ENCODE measurements at regions not wholly inside any gene's neighbourhood (a gene's known extent, or its start where the extent isn't known, plus 50 kb on each side); places are given as distances from the start of the nearest gene placed in this dataset.

- no peak for DNase-seq
- H3K27ac ChIP-seq (ENCODE audit: insufficient read depth in 1 of 2, low read depth in 1 of 2, low read length in 2 of 2, poor library complexity in 1 of 2, severe bottlenecking in 2 of 2): no peak overlapping the region
- H3K36me3 ChIP-seq (ENCODE audit: control insufficient read depth in 4 of 4, insufficient read depth in 4 of 4, low read length in 3 of 4): no peaks in the 10 kb centered on the region
- H3K9me3 ChIP-seq (ENCODE audit: control extremely low read depth in 1 of 5, control insufficient read depth in 4 of 5, insufficient read depth in 2 of 5, low read depth in 1 of 5, low read length in 4 of 5): peaks cover 0 to 2% (median 0%) of the 10 kb centered on the region in 5 experiments
- 92% methylated on average over 7 of the region's 12 CpGs for WGBS (ENCODE audit: insufficient coverage)
- no peaks in the 10 kb centered on the region for H3K27me3 ChIP-seq (replicated peaks in 2 of 5; ENCODE audit: control insufficient read depth in 4 of 5, insufficient read depth in 5 of 5, low read length in 4 of 5)
- POLR2A ChIA-PET: no interaction called here
- no peaks in the 10 kb centered on the region for H3K4me1 ChIP-seq (ENCODE audit: control extremely low read depth in 1 of 4, control insufficient read depth in 4 of 4, insufficient read depth in 4 of 4, low read length in 3 of 4)
- H3K4me3 ChIP-seq (ENCODE audit: control insufficient read depth in 1 of 7, extremely low read depth in 1 of 7, insufficient read depth in 4 of 7, low read depth in 2 of 7, low read length in 6 of 7): no peak overlapping the region
- CTCF ChIA-PET: interaction anchor here (2.3 kb wide), 1 partner anchor 10 kb away, joined by 5 read pairs; no protein-coding TSS in a partner anchor
Measured at GRCh38 chr5:133742431-133742988, 130.2 kb upstream of the FSTL4 start.

GRCh38 chr5:133741818-133742355 lies 129.5 kb upstream of the FSTL4 start:
- Histone ChIP-seq H3K9me3 (ENCODE audit: control extremely low read depth in 1 of 5, control insufficient read depth in 4 of 5, insufficient read depth in 2 of 5, low read depth in 1 of 5, low read length in 4 of 5) (peaks cover 0 to 2% (median 0%) of the 10 kb centered on the region in 5 experiments), H3K4me3 (ENCODE audit: control insufficient read depth in 1 of 7, extremely low read depth in 1 of 7, insufficient read depth in 4 of 7, low read depth in 2 of 7, low read length in 6 of 7) (no peak overlapping the region), H3K36me3 (ENCODE audit: control insufficient read depth in 4 of 4, insufficient read depth in 4 of 4, low read length in 3 of 4) (no peaks in the 10 kb centered on the region), H3K4me1 (ENCODE audit: control extremely low read depth in 1 of 4, control insufficient read depth in 4 of 4, insufficient read depth in 4 of 4, low read length in 3 of 4) (no peaks in the 10 kb centered on the region), H3K27ac (ENCODE audit: insufficient read depth in 1 of 2, low read depth in 1 of 2, low read length in 2 of 2, poor library complexity in 1 of 2, severe bottlenecking in 2 of 2) (no peak overlapping the region), H3K27me3 (replicated peaks in 2 of 5; ENCODE audit: control insufficient read depth in 4 of 5, insufficient read depth in 5 of 5, low read length in 4 of 5) (no peaks in the 10 kb centered on the region)
- CTCF ChIA-PET: interaction anchor here (2.3 kb wide), 1 partner anchor 11 kb away, joined by 5 read pairs; no protein-coding TSS in a partner anchor
- WGBS (ENCODE audit: insufficient coverage): 83% methylated on average over 3 of the region's 4 CpGs
- DNase-seq: no peak
- POLR2A ChIA-PET: no interaction called here

- H3K36me3 ChIP-seq (ENCODE audit: control insufficient read depth in 4 of 4, insufficient read depth in 4 of 4, low read length in 3 of 4): no peaks in the 10 kb centered on the region
- H3K9me3 ChIP-seq (ENCODE audit: control extremely low read depth in 1 of 5, control insufficient read depth in 4 of 5, insufficient read depth in 2 of 5, low read depth in 1 of 5, low read length in 4 of 5): no peaks in the 10 kb centered on the region
- CTCF ChIA-PET: interaction anchor here (2.3 kb wide), 1 partner anchor 11 kb away, joined by 5 read pairs; no protein-coding TSS in a partner anchor
- 100% methylated on average over 1 of the region's 4 CpGs for WGBS (ENCODE audit: insufficient coverage)
- H3K4me3 ChIP-seq (ENCODE audit: control insufficient read depth in 1 of 7, extremely low read depth in 1 of 7, insufficient read depth in 4 of 7, low read depth in 2 of 7, low read length in 6 of 7): no peak overlapping the region
- H3K27me3 ChIP-seq (replicated peaks in 2 of 5; ENCODE audit: control insufficient read depth in 4 of 5, insufficient read depth in 5 of 5, low read length in 4 of 5): no peaks in the 10 kb centered on the region
- no peaks in the 10 kb centered on the region for H3K4me1 ChIP-seq (ENCODE audit: control extremely low read depth in 1 of 4, control insufficient read depth in 4 of 4, insufficient read depth in 4 of 4, low read length in 3 of 4)
- no peak for DNase-seq
- POLR2A ChIA-PET: no interaction called here
- H3K27ac ChIP-seq (ENCODE audit: insufficient read depth in 1 of 2, low read depth in 1 of 2, low read length in 2 of 2, poor library complexity in 1 of 2, severe bottlenecking in 2 of 2): no peak overlapping the region
Measured at GRCh38 chr5:133741396-133741795, 129.1 kb upstream of the FSTL4 start.

- POLR2A ChIA-PET: no interaction called here
- H3K27ac ChIP-seq (ENCODE audit: insufficient read depth in 1 of 2, low read depth in 1 of 2, low read length in 2 of 2, poor library complexity in 1 of 2, severe bottlenecking in 2 of 2): no peak overlapping the region
- no peaks in the 10 kb centered on the region for H3K9me3 ChIP-seq (ENCODE audit: control extremely low read depth in 1 of 5, control insufficient read depth in 4 of 5, insufficient read depth in 2 of 5, low read depth in 1 of 5, low read length in 4 of 5)
- H3K27me3 ChIP-seq (replicated peaks in 2 of 5; ENCODE audit: control insufficient read depth in 4 of 5, insufficient read depth in 5 of 5, low read length in 4 of 5): no peaks in the 10 kb centered on the region
- no peaks in the 10 kb centered on the region for H3K36me3 ChIP-seq (ENCODE audit: control insufficient read depth in 4 of 4, insufficient read depth in 4 of 4, low read length in 3 of 4)
- no peak for DNase-seq
- CTCF ChIA-PET: no interaction called here
- 100% methylated on average over 5 of the region's 10 CpGs for WGBS (ENCODE audit: insufficient coverage)
- no peaks in the 10 kb centered on the region for H3K4me1 ChIP-seq (ENCODE audit: control extremely low read depth in 1 of 4, control insufficient read depth in 4 of 4, insufficient read depth in 4 of 4, low read length in 3 of 4)
- no peak overlapping the region for H3K4me3 ChIP-seq (ENCODE audit: control insufficient read depth in 1 of 7, extremely low read depth in 1 of 7, insufficient read depth in 4 of 7, low read depth in 2 of 7, low read length in 6 of 7)
Measured at GRCh38 chr5:133739181-133739780, 126.9 kb upstream of the FSTL4 start.

- no peaks in the 10 kb centered on the region for H3K4me1 ChIP-seq (ENCODE audit: control extremely low read depth in 1 of 4, control insufficient read depth in 4 of 4, insufficient read depth in 4 of 4, low read length in 3 of 4)
- peaks cover 0 to 3% (median 0%) of the 10 kb centered on the region in 5 experiments for H3K9me3 ChIP-seq (ENCODE audit: control extremely low read depth in 1 of 5, control insufficient read depth in 4 of 5, insufficient read depth in 2 of 5, low read depth in 1 of 5, low read length in 4 of 5)
- ChIA-PET CTCF (no interaction called here), POLR2A (no interaction called here)
- no peaks in the 10 kb centered on the region for H3K27me3 ChIP-seq (replicated peaks in 2 of 5; ENCODE audit: control insufficient read depth in 4 of 5, insufficient read depth in 5 of 5, low read length in 4 of 5)
- H3K4me3 ChIP-seq (ENCODE audit: control insufficient read depth in 1 of 7, extremely low read depth in 1 of 7, insufficient read depth in 4 of 7, low read depth in 2 of 7, low read length in 6 of 7): no peak overlapping the region
- no peak overlapping the region for H3K27ac ChIP-seq (ENCODE audit: insufficient read depth in 1 of 2, low read depth in 1 of 2, low read length in 2 of 2, poor library complexity in 1 of 2, severe bottlenecking in 2 of 2)
- DNase-seq: no peak
- H3K36me3 ChIP-seq (ENCODE audit: control insufficient read depth in 4 of 4, insufficient read depth in 4 of 4, low read length in 3 of 4): no peaks in the 10 kb centered on the region
- 71% methylated on average over 2 of the region's 4 CpGs for WGBS (ENCODE audit: insufficient coverage)
Measured at GRCh38 chr5:133738271-133738670, 125.9 kb upstream of the FSTL4 start.

- Histone ChIP-seq H3K4me1 (ENCODE audit: control extremely low read depth in 1 of 4, control insufficient read depth in 4 of 4, insufficient read depth in 4 of 4, low read length in 3 of 4) (no peaks in the 10 kb centered on the region), H3K27ac (ENCODE audit: insufficient read depth in 1 of 2, low read depth in 1 of 2, low read length in 2 of 2, poor library complexity in 1 of 2, severe bottlenecking in 2 of 2) (no peak overlapping the region), H3K9me3 (ENCODE audit: control extremely low read depth in 1 of 5, control insufficient read depth in 4 of 5, insufficient read depth in 2 of 5, low read depth in 1 of 5, low read length in 4 of 5) (peaks cover 0 to 3% (median 0%) of the 10 kb centered on the region in 5 experiments), H3K36me3 (ENCODE audit: control insufficient read depth in 4 of 4, insufficient read depth in 4 of 4, low read length in 3 of 4) (no peaks in the 10 kb centered on the region), H3K27me3 (replicated peaks in 2 of 5; ENCODE audit: control insufficient read depth in 4 of 5, insufficient read depth in 5 of 5, low read length in 4 of 5) (no peaks in the 10 kb centered on the region), H3K4me3 (ENCODE audit: control insufficient read depth in 1 of 7, extremely low read depth in 1 of 7, insufficient read depth in 4 of 7, low read depth in 2 of 7, low read length in 6 of 7) (no peak overlapping the region)
- POLR2A ChIA-PET: no interaction called here
- CTCF ChIA-PET: no interaction called here
- WGBS (ENCODE audit: insufficient coverage): 84% methylated on average over 5 of the region's 5 CpGs
- no peak for DNase-seq
Measured at GRCh38 chr5:133736512-133736911, 124.2 kb upstream of the FSTL4 start.

- H3K4me1 ChIP-seq (ENCODE audit: control extremely low read depth in 1 of 4, control insufficient read depth in 4 of 4, insufficient read depth in 4 of 4, low read length in 3 of 4): no peaks in the 10 kb centered on the region
- ChIA-PET CTCF (interaction anchor here (0.7 kb wide), 1 partner anchor 13 kb away, joined by 3 read pairs; no protein-coding TSS in a partner anchor), POLR2A (no interaction called here)
- peaks cover 0 to 5% (median 0%) of the 10 kb centered on the region in 5 experiments for H3K9me3 ChIP-seq (ENCODE audit: control extremely low read depth in 1 of 5, control insufficient read depth in 4 of 5, insufficient read depth in 2 of 5, low read depth in 1 of 5, low read length in 4 of 5)
- no peak overlapping the region for H3K4me3 ChIP-seq (ENCODE audit: control insufficient read depth in 1 of 7, extremely low read depth in 1 of 7, insufficient read depth in 4 of 7, low read depth in 2 of 7, low read length in 6 of 7)
- H3K36me3 ChIP-seq (ENCODE audit: control insufficient read depth in 4 of 4, insufficient read depth in 4 of 4, low read length in 3 of 4): no peaks in the 10 kb centered on the region
- WGBS (ENCODE audit: insufficient coverage): 94% methylated on average over 7 of the region's 9 CpGs
- DNase-seq: no peak
- no peaks in the 10 kb centered on the region for H3K27me3 ChIP-seq (replicated peaks in 2 of 5; ENCODE audit: control insufficient read depth in 4 of 5, insufficient read depth in 5 of 5, low read length in 4 of 5)
- no peak overlapping the region for H3K27ac ChIP-seq (ENCODE audit: insufficient read depth in 1 of 2, low read depth in 1 of 2, low read length in 2 of 2, poor library complexity in 1 of 2, severe bottlenecking in 2 of 2)
Measured at GRCh38 chr5:133735346-133735745, 123.0 kb upstream of the FSTL4 start.

Data from common myeloid progenitor, CD34-positive (primary cell).